Activated naive CD4-positive, alpha-beta T cell treated with anti-CD3 and anti-CD28 coated beads, Interleukin-2, amount 50 U/mL, for 24 hours (primary cell): ENCODE measurements at regions not wholly inside any gene's neighbourhood (a gene's known extent, or its start where the extent isn't known, plus 50 kb on each side); places are given as distances from the start of the nearest gene placed in this dataset.

Experiments
- H3K27ac Mint-ChIP-seq: one replicate; pipeline ENCODE4 v1.8.0; 2021; ENCODE audit warnings: mild to moderate bottlenecking, mixed read lengths
- H3K27me3 Mint-ChIP-seq: one replicate; pipeline ENCODE4 v1.8.0; 2021; ENCODE audit warnings: mixed read lengths
- H3K36me3 Mint-ChIP-seq: one replicate; pipeline ENCODE4 v1.8.0; 2021; ENCODE audit warnings: mixed read lengths
- H3K4me1 Mint-ChIP-seq: one replicate; pipeline ENCODE4 v1.8.0; 2021; ENCODE audit warnings: mixed read lengths
- H3K4me3 Mint-ChIP-seq: one replicate; pipeline ENCODE4 v1.8.0; 2021; ENCODE audit warnings: mild to moderate bottlenecking, mixed read lengths
- H3K9me3 Mint-ChIP-seq: one replicate; pipeline ENCODE4 v1.8.0; 2021; ENCODE audit warnings: mixed read lengths

DNA sequence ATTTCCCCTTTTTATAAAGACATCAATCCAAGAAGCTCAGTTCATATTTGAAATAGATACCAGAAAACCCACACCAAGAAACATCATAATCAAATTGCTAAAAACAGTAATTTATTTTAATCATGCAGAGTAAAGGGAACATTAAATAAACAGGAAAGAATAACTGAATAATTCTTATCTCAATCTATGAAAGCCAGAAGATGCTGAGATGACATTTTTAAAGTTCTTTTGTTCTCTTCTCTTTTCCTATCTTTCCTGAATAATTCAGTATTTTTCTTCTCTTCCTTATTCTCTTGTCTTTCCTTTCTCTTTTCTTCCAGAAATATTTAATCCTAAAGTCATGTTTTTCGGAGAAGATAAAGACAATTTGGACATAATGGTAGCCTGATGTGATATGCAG, 259.0 kb upstream of the OPRM1 start:
- Mint-ChIP-seq H3K4me1 (no peaks in the 10 kb centered on the region), H3K9me3 (peaks cover 10% of the 10 kb centered on the region), H3K27me3 (no peaks in the 10 kb centered on the region), H3K36me3 (no peaks in the 10 kb centered on the region), H3K27ac (no peak overlapping the region), H3K4me3 (no peak overlapping the region)

DNA sequence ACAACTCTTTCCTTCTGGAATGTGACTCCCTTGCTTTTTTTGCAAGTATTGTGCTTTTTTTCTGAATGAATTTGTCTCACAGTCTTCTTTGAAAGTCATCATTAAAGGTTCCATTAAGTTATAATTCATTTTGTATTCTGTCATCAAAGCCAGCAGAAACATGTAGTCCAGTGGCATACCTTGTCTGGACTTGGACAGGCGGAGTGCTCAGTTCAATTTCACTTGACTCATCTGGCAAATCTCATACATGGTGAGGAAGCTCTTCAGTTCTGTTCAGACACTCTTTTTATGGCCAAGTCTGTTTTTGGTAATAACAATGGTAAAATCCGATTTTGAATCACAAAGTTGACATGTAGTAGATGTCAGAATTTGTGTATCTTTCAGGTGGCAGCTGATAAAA, 260.8 kb upstream of the OPRM1 start:
- peaks cover 10% of the 10 kb centered on the region for H3K9me3 Mint-ChIP-seq
- H3K36me3 Mint-ChIP-seq = no peaks in the 10 kb centered on the region
- H3K4me3 Mint-ChIP-seq = no peak overlapping the region
- no peaks in the 10 kb centered on the region for H3K27me3 Mint-ChIP-seq
- H3K27ac Mint-ChIP-seq = no peak overlapping the region
- H3K4me1 Mint-ChIP-seq = no peaks in the 10 kb centered on the region

- no peaks in the 10 kb centered on the region for H3K4me1 Mint-ChIP-seq
- H3K27ac Mint-ChIP-seq = no peak overlapping the region
- H3K36me3 Mint-ChIP-seq = no peaks in the 10 kb centered on the region
- H3K9me3 Mint-ChIP-seq = no peaks in the 10 kb centered on the region
- H3K27me3 Mint-ChIP-seq = no peaks in the 10 kb centered on the region
- no peak overlapping the region for H3K4me3 Mint-ChIP-seq
Observed at GRCh38 chr6:153771577-153771976, 267.5 kb upstream of the OPRM1 start.

- H3K27ac Mint-ChIP-seq = no peak overlapping the region
- H3K4me3 Mint-ChIP-seq = no peak overlapping the region
Observed at GRCh38 chr6:153767127-153767526, 271.9 kb upstream of the OPRM1 start.

GRCh38 chr6:153758516-153758915, 280.5 kb upstream of the OPRM1 start:
- Mint-ChIP-seq H3K27ac (no peak overlapping the region), H3K27me3 (peaks cover 2% of the 10 kb centered on the region), H3K4me1 (no peaks in the 10 kb centered on the region), H3K36me3 (no peaks in the 10 kb centered on the region), H3K4me3 (no peak overlapping the region), H3K9me3 (no peaks in the 10 kb centered on the region)

More at GRCh38 chr6:153767127-153767526, 271.9 kb upstream of the OPRM1 start:
- Mint-ChIP-seq H3K9me3 (no peaks in the 10 kb centered on the region), H3K4me1 (no peaks in the 10 kb centered on the region), H3K27me3 (no peaks in the 10 kb centered on the region), H3K36me3 (no peaks in the 10 kb centered on the region)

- Mint-ChIP-seq H3K36me3 (no peaks in the 10 kb centered on the region), H3K9me3 (no peaks in the 10 kb centered on the region), H3K4me1 (no peaks in the 10 kb centered on the region), H3K4me3 (no peak overlapping the region), H3K27ac (no peak overlapping the region), H3K27me3 (no peaks in the 10 kb centered on the region)
Observed at GRCh38 chr6:153735761-153736160, 303.3 kb upstream of the OPRM1 start.

GRCh38 chr6:153729189-153729588, 309.9 kb upstream of the OPRM1 start:
- Mint-ChIP-seq H3K9me3 (no peaks in the 10 kb centered on the region), H3K36me3 (no peaks in the 10 kb centered on the region), H3K27me3 (no peaks in the 10 kb centered on the region), H3K4me1 (no peaks in the 10 kb centered on the region), H3K4me3 (no peak overlapping the region), H3K27ac (no peak overlapping the region)

DNA sequence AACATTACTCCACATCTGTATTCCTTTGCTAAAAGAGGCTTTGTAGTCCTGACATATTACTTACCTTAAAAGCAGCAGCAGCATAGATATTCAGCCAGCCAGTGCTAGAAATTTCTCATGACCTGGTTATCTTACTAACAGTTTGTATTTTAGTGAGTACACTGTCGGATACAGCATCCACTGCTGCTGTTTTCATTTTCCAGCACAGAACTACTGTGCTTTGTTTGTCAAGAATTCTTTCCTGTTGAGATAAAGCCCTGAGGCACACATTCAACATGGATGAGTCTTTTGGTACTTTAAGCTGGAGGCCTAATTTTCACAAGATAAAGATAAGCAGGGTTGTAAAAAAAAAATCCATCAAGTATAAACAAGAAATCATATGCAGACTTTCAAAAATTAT, 311.2 kb upstream of the OPRM1 start:
- Mint-ChIP-seq H3K4me3 (no peak overlapping the region), H3K27ac (no peak overlapping the region), H3K27me3 (no peaks in the 10 kb centered on the region), H3K4me1 (no peaks in the 10 kb centered on the region), H3K36me3 (no peaks in the 10 kb centered on the region), H3K9me3 (no peaks in the 10 kb centered on the region)

- H3K27me3 Mint-ChIP-seq = no peaks in the 10 kb centered on the region
- no peaks in the 10 kb centered on the region for H3K36me3 Mint-ChIP-seq
- H3K4me3 Mint-ChIP-seq = no peak overlapping the region
- no peaks in the 10 kb centered on the region for H3K4me1 Mint-ChIP-seq
- H3K27ac Mint-ChIP-seq = no peak overlapping the region
- no peaks in the 10 kb centered on the region for H3K9me3 Mint-ChIP-seq
Observed at GRCh38 chr6:153725456-153725855, 313.6 kb upstream of the OPRM1 start.

- Mint-ChIP-seq H3K36me3 (no peaks in the 10 kb centered on the region), H3K4me1 (no peaks in the 10 kb centered on the region), H3K9me3 (no peaks in the 10 kb centered on the region), H3K27me3 (no peaks in the 10 kb centered on the region), H3K27ac (no peak overlapping the region), H3K4me3 (no peak overlapping the region)
Observed at GRCh38 chr6:153720732-153721131, 318.3 kb upstream of the OPRM1 start.

- Mint-ChIP-seq H3K4me1 (no peaks in the 10 kb centered on the region), H3K4me3 (no peak overlapping the region), H3K27ac (no peak overlapping the region), H3K27me3 (no peaks in the 10 kb centered on the region), H3K36me3 (no peaks in the 10 kb centered on the region), H3K9me3 (peaks cover 5% of the 10 kb centered on the region)
Observed at GRCh38 chr6:153705429-153705828, 333.6 kb upstream of the OPRM1 start.

DNA sequence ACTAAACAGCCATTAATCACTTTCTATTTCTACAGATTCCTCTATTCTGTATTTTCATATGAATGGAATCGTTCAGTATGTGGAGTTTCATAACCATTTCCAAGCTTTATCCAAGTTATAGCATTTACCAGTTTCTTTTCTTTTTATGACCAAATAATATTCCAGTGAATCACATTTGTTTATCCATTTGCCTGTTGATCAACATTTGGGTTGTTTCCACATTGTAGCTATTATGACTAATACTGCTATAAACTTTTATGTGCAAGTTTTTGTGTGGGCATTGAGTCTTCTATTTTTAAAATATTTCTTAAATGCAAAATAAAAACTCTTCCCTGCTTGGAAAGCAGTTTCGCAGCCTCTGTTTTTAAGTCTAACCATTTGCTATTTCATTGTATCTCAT, 336.4 kb upstream of the OPRM1 start:
- H3K9me3 Mint-ChIP-seq = peaks cover 5% of the 10 kb centered on the region
- no peaks in the 10 kb centered on the region for H3K36me3 Mint-ChIP-seq
- no peaks in the 10 kb centered on the region for H3K4me1 Mint-ChIP-seq
- H3K4me3 Mint-ChIP-seq = no peak overlapping the region
- no peaks in the 10 kb centered on the region for H3K27me3 Mint-ChIP-seq
- H3K27ac Mint-ChIP-seq = no peak overlapping the region

DNA sequence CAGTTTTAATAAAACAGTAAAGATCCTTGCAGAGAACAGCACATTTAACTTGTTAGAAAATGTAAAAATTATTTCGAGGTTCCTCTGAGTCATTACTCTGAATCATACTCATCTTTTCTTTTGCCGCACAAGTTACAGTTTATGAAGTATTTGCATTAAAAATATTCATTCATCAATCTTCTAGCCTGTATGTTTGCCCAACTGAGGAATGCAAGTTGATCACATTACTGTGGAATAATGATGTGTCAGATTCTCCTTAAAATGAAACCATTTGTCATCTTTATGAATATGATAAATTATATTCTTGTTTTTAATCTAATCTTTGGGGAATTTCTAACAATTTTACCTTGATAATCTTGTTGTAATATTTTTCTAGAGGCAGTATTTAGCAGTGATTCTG, 340.4 kb upstream of the OPRM1 start:
- H3K36me3 Mint-ChIP-seq = no peaks in the 10 kb centered on the region
- peaks cover 1% of the 10 kb centered on the region for H3K27me3 Mint-ChIP-seq
- H3K4me3 Mint-ChIP-seq = no peak overlapping the region
- no peaks in the 10 kb centered on the region for H3K4me1 Mint-ChIP-seq
- H3K27ac Mint-ChIP-seq = no peak overlapping the region
- peaks cover 5% of the 10 kb centered on the region for H3K9me3 Mint-ChIP-seq

GRCh38 chr6:153698001-153698400, 341.0 kb upstream of the OPRM1 start:
- no peak overlapping the region for H3K27ac Mint-ChIP-seq
- H3K4me3 Mint-ChIP-seq = no peak overlapping the region
- H3K27me3 Mint-ChIP-seq = peaks cover 1% of the 10 kb centered on the region
- H3K4me1 Mint-ChIP-seq = no peaks in the 10 kb centered on the region
- H3K9me3 Mint-ChIP-seq = peaks cover 5% of the 10 kb centered on the region
- H3K36me3 Mint-ChIP-seq = no peaks in the 10 kb centered on the region

DNA sequence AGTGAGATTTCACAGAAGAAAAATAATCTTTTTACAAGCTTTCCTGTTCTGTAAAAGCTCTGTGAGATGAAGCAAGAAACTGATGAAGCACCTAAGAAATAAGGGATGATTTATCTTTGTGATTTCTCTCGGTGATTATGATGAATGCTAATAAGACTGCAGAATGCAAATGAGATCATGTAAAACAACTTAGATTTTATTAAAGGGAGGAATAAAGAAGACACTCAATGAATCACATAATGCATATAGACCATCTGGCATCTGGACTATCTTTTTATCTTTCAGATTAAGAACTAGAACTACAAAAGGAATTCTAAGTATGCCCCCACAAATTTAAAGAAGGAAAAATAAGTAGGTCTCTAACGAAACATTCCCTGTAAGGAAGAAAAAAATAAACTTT, 361.5 kb upstream of the OPRM1 start:
- Mint-ChIP-seq H3K36me3 (no peaks in the 10 kb centered on the region), H3K27me3 (no peaks in the 10 kb centered on the region), H3K27ac (no peak overlapping the region), H3K4me3 (no peak overlapping the region), H3K4me1 (no peaks in the 10 kb centered on the region), H3K9me3 (no peaks in the 10 kb centered on the region)

DNA sequence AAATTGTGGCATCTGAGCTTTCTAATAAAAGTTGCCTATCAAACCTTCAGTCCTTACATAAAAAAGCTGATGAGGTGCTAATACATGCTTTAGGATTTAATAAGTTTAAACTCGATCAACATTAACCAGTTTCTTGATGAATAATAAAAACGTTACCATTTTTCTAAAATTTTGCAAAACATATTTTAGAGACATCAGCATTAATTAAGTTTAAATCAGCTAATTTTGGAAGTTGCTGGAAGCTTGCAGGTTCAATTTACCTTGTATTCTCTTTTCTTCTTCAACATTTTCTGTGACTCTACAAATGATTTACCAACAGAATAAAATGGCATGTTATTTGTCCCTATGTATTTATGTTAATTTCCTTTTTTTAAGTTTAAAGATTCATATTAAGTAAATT, 365.3 kb upstream of the OPRM1 start:
- Mint-ChIP-seq H3K27me3 (no peaks in the 10 kb centered on the region), H3K4me3 (no peak overlapping the region), H3K36me3 (no peaks in the 10 kb centered on the region), H3K4me1 (no peaks in the 10 kb centered on the region), H3K9me3 (no peaks in the 10 kb centered on the region), H3K27ac (no peak overlapping the region)

- no peaks in the 10 kb centered on the region for H3K27me3 Mint-ChIP-seq
- no peak overlapping the region for H3K27ac Mint-ChIP-seq
- H3K4me3 Mint-ChIP-seq = no peak overlapping the region
- H3K36me3 Mint-ChIP-seq = no peaks in the 10 kb centered on the region
- no peaks in the 10 kb centered on the region for H3K4me1 Mint-ChIP-seq
- H3K9me3 Mint-ChIP-seq = no peaks in the 10 kb centered on the region
Observed at GRCh38 chr6:153673225-153673624, 365.8 kb upstream of the OPRM1 start.
